Spleen (tissue), 7 donors: ENCODE measurements at regions not wholly inside any gene's neighbourhood (a gene's known extent, or its start where the extent isn't known, plus 50 kb on each side); places are given as distances from the start of the nearest gene placed in this dataset.

Experiments
- POLR2A ChIP-seq, 3 donors: fragments of 450-650 bp; IDR thresholded peaks; one replicate each; pipeline ENCODE4 v1.5.1; 2017; ENCODE audit warnings: antibody characterized with exemption in 3 of 3, mild to moderate bottlenecking in 1 of 3
- TF ChIP-seq, protein P1 (sequence below), 11 experiments: fragments of 200-600 bp in 7 of 11; fragments of 450-650 bp in 4 of 11; sonication (generic) in 4 of 11; IDR thresholded peaks in 8 of 11; conservative IDR thresholded peaks in 3 of 11; 1 replicate in 7 of 11; 2 replicates in 4 of 11; pipeline versions ENCODE4 v1.4.0 to v1.8.0; 2016 to 2021; ENCODE audit warnings: antibody characterized with exemption in 11 of 11, inconsistent platforms in 4 of 11, mild to moderate bottlenecking in 1 of 11
- donor health status: DM: no; HTN: no; CAD: no; lungs with moderate emphysema.
- donor health status: DM: no; HTN: no; CAD: no.
- donor health status: DM: no; HTN: no; CAD: no.

GRCh38 chr7:17617380-17617779 lies 318.9 kb downstream of the AHR start:
- TF ChIP-seq, protein P1, sequence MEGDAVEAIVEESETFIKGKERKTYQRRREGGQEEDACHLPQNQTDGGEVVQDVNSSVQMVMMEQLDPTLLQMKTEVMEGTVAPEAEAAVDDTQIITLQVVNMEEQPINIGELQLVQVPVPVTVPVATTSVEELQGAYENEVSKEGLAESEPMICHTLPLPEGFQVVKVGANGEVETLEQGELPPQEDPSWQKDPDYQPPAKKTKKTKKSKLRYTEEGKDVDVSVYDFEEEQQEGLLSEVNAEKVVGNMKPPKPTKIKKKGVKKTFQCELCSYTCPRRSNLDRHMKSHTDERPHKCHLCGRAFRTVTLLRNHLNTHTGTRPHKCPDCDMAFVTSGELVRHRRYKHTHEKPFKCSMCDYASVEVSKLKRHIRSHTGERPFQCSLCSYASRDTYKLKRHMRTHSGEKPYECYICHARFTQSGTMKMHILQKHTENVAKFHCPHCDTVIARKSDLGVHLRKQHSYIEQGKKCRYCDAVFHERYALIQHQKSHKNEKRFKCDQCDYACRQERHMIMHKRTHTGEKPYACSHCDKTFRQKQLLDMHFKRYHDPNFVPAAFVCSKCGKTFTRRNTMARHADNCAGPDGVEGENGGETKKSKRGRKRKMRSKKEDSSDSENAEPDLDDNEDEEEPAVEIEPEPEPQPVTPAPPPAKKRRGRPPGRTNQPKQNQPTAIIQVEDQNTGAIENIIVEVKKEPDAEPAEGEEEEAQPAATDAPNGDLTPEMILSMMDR (IDR thresholded peaks at IDR 0.05 in 8 of 11, conservative IDR thresholded peaks at IDR 0.05 in 3 of 11) = no peak
- no peak for TF ChIP-seq POLR2A (IDR thresholded peaks at IDR 0.05)
